RWPE2 (cell line): ENCODE measurements at regions not wholly inside any gene's neighbourhood (a gene's known extent, or its start where the extent isn't known, plus 50 kb on each side); places are given as distances from the start of the nearest gene placed in this dataset.

Experiments used
- ATAC-seq: fragments of 200-7000 bp; cut with Tn5 transposase; 3 replicates; pipeline ENCODE4 v1.9.1; 2021; ENCODE audit warnings: low read depth
- DNase-seq: peaks from one replicate; pipeline ENCODE4 v3.0.0-alpha.2; 2020; ENCODE audit warnings: low spot score
- H3K27ac ChIP-seq: fragments of 450-650 bp; 2 replicates; pipeline ENCODE4 v1.5.1; 2017; ENCODE audit warnings: mild to moderate bottlenecking; ENCODE audit not compliant: poor library complexity, severe bottlenecking
- H3K27me3 ChIP-seq: fragments of 250-450 bp; sonication (Bioruptor Pico); 2 replicates; pipeline ENCODE4 v1.5.1; 2021; ENCODE audit warnings: mild to moderate bottlenecking, moderate library complexity; ENCODE audit not compliant: insufficient read depth, poor library complexity, severe bottlenecking
- H3K36me3 ChIP-seq: fragments of 250-450 bp; sonication (Bioruptor Pico); 2 replicates; pipeline ENCODE4 v1.5.1; 2020; ENCODE audit warnings: low read depth, mild to moderate bottlenecking, moderate library complexity
- H3K4me1 ChIP-seq: fragments of 250-450 bp; sonication (Bioruptor Pico); 2 replicates; pipeline ENCODE4 v1.5.1; 2021; ENCODE audit warnings: mild to moderate bottlenecking, moderate library complexity; ENCODE audit not compliant: insufficient read depth, poor library complexity, severe bottlenecking
- H3K4me3 ChIP-seq: fragments of 250-450 bp; sonication (Bioruptor Pico); 2 replicates; pipeline ENCODE4 v1.5.1; 2021; ENCODE audit warnings: mild to moderate bottlenecking, moderate library complexity; ENCODE audit not compliant: severe bottlenecking
- H3K9me3 ChIP-seq: fragments of 250-450 bp; sonication (Bioruptor Pico); 2 replicates; pipeline ENCODE4 v1.5.1; 2021; ENCODE audit warnings: mild to moderate bottlenecking, moderate library complexity; ENCODE audit not compliant: severe bottlenecking
- TF ChIP-seq, protein P1 (sequence below): fragments of 450-650 bp; IDR thresholded peaks from one replicate; pipeline ENCODE4 v1.5.1; 2017; ENCODE audit warnings: mild to moderate bottlenecking, moderate library complexity; ENCODE audit not compliant: poor library complexity, severe bottlenecking

DNA sequence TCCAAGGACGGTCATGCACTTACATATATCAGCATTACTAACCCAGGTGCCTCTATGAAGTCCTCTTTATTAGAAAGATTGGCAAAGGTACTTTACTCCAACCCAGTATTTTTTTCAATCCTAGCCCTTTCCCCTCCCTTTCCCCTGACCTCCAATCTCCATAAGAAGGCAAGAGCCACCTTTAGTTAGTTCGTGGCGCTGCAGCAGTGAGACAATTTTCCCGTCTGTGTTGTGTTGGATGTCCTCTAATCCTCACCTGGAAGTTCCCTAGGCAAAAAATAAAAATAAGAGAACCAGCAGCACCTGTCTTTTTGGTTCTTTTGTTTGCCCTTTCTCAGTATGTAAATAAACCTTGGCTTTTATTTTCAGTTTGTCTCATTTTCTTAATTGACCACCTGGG is 439.6 kb upstream of the LRFN5 start:
- TF ChIP-seq, protein P1, sequence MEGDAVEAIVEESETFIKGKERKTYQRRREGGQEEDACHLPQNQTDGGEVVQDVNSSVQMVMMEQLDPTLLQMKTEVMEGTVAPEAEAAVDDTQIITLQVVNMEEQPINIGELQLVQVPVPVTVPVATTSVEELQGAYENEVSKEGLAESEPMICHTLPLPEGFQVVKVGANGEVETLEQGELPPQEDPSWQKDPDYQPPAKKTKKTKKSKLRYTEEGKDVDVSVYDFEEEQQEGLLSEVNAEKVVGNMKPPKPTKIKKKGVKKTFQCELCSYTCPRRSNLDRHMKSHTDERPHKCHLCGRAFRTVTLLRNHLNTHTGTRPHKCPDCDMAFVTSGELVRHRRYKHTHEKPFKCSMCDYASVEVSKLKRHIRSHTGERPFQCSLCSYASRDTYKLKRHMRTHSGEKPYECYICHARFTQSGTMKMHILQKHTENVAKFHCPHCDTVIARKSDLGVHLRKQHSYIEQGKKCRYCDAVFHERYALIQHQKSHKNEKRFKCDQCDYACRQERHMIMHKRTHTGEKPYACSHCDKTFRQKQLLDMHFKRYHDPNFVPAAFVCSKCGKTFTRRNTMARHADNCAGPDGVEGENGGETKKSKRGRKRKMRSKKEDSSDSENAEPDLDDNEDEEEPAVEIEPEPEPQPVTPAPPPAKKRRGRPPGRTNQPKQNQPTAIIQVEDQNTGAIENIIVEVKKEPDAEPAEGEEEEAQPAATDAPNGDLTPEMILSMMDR: no peak
- no peak for DNase-seq
- H3K9me3 ChIP-seq: no peaks in the 10 kb centered on the region
- H3K36me3 ChIP-seq: no peaks in the 10 kb centered on the region
- ATAC-seq: no peak
- no peaks in the 10 kb centered on the region for H3K4me1 ChIP-seq
- no peak overlapping the region for H3K4me3 ChIP-seq
- H3K27ac ChIP-seq: no peak overlapping the region
- no peaks in the 10 kb centered on the region for H3K27me3 ChIP-seq

DNA sequence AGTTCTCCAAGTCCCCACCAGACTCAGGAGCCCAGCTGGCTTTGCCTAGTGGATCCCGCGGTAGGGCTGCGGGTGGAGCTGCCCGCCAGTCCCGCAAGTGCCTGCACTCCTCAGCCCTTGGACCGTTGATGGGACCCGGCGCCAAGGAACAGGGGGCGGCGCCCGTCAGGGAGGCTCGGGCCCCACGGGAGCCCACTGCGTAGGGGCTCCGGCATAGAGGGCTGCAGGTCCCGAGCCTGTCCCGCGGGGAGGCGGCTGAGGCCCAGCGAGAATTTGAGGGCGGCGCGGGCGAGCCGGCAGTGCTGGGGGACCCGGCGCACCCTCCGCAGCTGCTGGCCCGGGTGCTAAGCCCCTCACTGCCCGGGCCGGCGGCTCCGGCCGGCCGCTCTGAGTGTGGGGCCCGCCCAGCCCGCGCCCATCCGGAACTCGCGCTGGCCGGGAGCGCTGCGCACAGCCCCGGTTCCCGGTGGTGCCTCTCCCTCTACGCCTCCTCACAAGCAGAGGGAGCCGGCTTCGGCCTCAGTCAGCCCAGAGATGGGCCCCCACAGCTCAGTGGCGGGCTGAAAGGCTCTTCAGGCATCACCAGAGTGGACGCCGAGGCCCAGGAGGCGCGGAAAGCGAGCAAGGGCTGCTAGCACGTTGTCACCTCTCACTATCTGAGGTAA is 452.4 kb upstream of the LRFN5 start:
- ATAC-seq (no peak), DNase-seq (no peak)
- TF ChIP-seq, protein P1: no peak
- H3K4me1 ChIP-seq: no peaks in the 10 kb centered on the region
- H3K9me3 ChIP-seq: no peaks in the 10 kb centered on the region
- no peaks in the 10 kb centered on the region for H3K27me3 ChIP-seq
- no peak overlapping the region for H3K4me3 ChIP-seq
- H3K27ac ChIP-seq: no peak overlapping the region
- H3K36me3 ChIP-seq: no peaks in the 10 kb centered on the region

DNA sequence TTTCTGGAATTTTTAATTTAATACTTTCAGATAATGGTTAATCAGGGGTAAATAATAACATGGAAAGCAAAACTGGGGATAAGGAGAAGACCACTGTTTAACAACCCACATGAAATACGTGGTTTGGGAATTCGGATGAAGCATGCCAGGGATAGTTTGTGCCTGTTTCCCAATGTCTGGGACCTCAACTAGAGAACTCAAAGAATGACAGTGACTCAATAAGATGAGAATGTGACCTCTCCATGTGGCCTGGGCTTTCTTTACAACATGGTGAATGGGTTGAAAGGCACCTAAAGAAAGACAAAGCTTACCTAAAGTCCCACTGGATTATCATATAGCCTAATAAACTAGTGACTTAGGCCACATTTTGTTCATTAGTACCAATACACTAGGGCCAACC is 460.3 kb upstream of the LRFN5 start:
- DNase-seq (no peak), ATAC-seq (no peak)
- H3K27ac ChIP-seq: no peak overlapping the region
- TF ChIP-seq, protein P1: no peak
- H3K9me3 ChIP-seq: no peaks in the 10 kb centered on the region
- no peaks in the 10 kb centered on the region for H3K36me3 ChIP-seq
- no peaks in the 10 kb centered on the region for H3K27me3 ChIP-seq
- H3K4me3 ChIP-seq: no peak overlapping the region
- no peaks in the 10 kb centered on the region for H3K4me1 ChIP-seq

DNA sequence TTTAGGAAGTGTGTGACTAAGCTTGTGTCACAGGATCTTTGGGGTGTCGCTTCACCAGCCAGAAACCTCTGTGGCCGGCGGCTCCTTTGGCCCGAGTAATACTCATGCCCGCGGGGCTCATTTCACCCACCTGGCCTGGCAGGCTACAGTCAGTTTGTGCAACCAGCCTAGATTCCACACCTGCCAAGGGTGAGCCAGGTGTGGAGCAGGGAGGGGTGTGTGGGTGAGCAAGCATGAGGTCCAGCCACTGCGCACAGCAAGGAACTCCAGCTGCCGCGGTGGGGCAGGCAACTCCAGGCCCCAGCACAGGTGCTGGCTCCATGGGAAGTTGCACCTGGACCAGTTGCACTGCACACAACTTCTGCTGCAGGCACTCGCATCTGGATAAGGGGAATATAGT is 462.3 kb upstream of the LRFN5 start:
- no peak for DNase-seq
- ATAC-seq: no peak
- H3K27me3 ChIP-seq: no peaks in the 10 kb centered on the region
- TF ChIP-seq, protein P1: no peak
- no peaks in the 10 kb centered on the region for H3K4me1 ChIP-seq
- no peaks in the 10 kb centered on the region for H3K9me3 ChIP-seq
- no peaks in the 10 kb centered on the region for H3K36me3 ChIP-seq
- H3K27ac ChIP-seq: no peak overlapping the region
- H3K4me3 ChIP-seq: no peak overlapping the region

DNA sequence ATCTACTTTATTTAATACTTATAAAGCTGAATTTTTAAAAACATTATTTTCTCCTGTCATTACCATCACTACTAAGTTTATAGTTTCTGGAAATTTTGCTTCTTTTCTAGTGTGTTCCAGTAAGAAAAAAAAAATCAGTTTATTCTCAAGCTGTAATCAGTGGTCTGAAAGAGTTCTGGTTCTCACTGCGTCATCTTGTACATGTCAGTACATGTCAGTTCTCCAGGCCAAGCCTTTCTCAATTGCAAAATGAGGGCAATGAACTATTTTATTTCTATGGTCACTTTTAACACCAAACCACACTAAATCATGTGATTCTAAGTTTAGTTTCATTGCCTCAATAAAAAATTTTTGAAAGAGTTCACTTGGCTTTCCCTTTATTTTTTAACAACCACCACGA is 468.9 kb upstream of the LRFN5 start:
- DNase-seq: no peak
- H3K36me3 ChIP-seq: no peaks in the 10 kb centered on the region
- TF ChIP-seq, protein P1: no peak

More for the DNA sequence above, 468.9 kb upstream of the LRFN5 start:
- ATAC-seq: peak; percentile 76
- Histone ChIP-seq H3K4me3 (no peak overlapping the region), H3K9me3 (no peaks in the 10 kb centered on the region), H3K4me1 (peaks cover 8% of the 10 kb centered on the region), H3K27me3 (no peaks in the 10 kb centered on the region), H3K27ac (no peak overlapping the region)
